ENCODE measurements at regions not wholly inside any gene's neighbourhood (a gene's known extent, or its start where the extent isn't known, plus 50 kb on each side); places are given as distances from the start of the nearest gene placed in this dataset.

GRCh38 chr2:122935506-122935905 is 1089.6 kb upstream of the CNTNAP5 start:
- no peak for DNase-seq

DNA sequence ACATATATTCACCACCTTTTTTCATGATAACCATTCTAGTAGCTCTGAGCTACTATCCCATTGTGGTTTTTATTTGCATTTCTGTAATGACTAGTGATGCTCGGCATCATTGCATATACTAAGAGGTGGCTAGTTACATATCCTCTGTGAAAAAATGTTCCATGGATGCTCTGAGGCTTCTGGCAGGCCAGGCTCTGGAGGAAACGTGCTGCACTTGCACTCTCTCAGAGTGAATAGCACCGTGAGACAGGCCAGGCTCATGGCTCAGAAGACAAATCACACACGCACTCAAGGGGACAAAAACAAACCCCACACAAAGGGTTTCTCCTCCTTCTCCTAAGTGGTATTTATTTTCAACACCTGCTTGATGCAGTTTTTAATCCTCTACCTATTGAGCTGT is 1085.3 kb upstream of the CNTNAP5 start:
- no peak for DNase-seq

GRCh38 chr2:122949523-122949922 is 1075.6 kb upstream of the CNTNAP5 start:
- no peak for DNase-seq

DNA sequence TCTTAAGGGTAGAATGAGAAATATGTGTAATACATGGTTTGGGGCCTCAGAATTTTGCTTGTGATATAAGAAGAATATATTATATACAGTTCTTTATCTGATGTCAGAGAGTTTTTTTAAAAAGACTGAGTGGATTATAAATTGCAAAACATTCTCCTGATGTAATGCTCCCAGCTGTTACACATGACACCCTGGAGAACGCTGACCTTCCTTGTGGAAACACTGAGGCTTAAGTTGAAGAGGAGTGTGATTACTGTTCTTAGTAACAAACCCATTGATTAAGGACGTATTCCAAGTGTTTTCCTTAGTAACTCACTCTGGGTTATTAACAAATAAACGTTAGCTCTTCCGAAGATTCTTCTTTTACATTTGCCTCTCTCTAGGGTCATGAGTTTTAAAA is 1069.3 kb upstream of the CNTNAP5 start:
- DNase-seq, result peak; percentile 6

DNA sequence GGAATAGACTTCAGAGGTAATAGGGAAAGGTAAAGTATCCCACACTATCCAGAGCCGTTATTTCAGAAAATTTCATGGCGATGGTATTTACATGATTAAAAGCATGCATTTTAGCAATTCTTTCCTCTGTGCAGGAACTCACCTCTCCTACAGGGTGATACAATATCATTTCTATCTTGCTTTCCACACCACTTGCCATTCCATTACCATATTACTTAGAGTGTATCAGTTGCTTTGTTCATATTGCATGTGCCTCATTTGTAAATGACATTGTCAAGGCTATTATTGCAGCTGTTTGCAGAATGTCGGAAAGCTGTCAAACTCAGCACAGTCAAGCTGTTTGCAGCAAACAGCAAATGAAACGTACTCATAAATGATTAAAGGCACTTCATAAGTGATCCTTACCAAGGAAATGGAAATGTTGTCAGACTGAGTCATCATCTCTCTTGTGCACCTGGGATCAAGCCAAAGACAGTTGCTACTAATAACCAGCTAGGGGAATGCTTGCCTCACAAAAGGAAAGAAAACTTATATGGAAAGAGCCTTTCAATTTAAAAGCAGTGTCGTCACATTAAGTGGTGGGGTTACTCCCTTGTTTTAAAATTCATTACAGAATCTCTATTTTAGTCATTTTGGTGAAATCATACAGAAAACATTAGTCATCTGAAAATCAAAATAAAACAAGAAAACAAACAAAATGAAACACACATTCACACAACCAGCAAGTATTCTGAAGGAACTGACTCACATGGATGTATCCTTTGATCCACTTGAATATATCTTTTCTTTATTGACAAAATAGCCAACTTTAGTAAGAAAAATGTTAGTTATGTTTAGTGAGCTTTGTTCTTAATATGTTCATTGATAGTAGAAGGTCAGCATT is 1064.1 kb upstream of the CNTNAP5 start:
- DNase-seq, result peak; percentile 63

- DNase-seq, result no peak
Measured at GRCh38 chr2:122966461-122966860, 1058.6 kb upstream of the CNTNAP5 start.

GRCh38 chr2:122977580-122977979 is 1047.5 kb upstream of the CNTNAP5 start:
- no peak for DNase-seq

DNA sequence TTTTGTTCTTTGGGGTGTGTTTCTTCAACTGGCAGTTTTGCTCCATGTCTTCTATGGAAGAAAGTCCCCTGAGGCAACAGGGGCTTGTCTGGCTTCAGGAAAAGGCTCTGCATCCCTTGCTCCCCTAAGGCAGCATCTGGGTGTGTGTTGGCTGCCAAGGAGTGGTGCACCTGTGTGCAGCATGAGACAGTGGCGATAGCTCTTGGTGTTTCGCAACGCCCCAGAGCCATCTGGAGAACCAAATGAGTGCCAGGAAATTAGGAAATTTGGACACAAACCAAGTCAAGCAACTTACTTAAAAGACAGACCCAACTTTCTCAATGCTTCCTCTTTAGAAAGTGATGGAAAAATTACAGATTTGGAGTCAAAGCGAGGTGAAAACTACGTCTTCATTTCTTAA is 1044.4 kb upstream of the CNTNAP5 start:
- DNase-seq, result peak; percentile 8

GRCh38 chr2:122982936-122983335 is 1042.2 kb upstream of the CNTNAP5 start:
- DNase-seq, result no peak

DNA sequence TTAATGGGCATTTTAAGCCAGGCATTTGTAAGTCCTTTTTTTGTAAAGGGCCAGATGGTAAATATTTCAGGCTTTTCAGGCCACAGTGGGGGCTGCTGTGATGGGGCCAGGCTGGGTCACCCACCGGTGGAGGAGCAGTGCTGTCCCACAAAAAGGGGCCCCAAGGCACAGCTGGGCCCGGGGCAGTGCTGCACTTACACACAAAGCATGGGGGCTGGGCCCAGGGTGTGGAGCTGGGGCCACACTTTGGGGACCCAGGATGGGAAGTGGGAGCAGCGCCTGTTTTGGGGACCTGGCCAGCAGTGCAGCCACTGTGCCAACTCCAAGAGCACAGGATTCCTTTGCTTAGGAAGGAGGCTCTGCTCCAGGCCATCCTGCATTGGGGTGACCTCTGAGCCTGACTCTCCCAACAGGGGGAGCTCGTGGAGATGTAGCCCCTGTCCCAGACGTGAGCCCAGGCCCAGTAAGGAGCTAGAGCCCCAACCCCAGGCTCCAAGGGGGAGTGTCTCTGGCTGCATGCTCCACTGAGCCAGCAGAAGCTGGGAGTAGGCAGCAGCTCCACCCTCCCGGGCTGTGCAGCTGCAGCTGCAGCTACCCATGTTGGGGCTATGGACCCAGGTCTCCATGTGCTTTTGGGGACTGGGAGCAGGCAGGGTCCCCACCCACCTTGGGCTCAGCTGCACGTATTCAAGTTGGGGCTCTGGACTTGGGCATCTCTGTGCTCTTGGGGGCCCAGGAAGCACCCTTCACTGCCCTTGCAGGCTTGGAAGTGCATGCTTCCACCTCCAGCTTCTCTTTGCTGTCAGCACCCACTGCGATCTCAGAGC is 1036.5 kb upstream of the CNTNAP5 start:
- DNase-seq, result no peak

DNA sequence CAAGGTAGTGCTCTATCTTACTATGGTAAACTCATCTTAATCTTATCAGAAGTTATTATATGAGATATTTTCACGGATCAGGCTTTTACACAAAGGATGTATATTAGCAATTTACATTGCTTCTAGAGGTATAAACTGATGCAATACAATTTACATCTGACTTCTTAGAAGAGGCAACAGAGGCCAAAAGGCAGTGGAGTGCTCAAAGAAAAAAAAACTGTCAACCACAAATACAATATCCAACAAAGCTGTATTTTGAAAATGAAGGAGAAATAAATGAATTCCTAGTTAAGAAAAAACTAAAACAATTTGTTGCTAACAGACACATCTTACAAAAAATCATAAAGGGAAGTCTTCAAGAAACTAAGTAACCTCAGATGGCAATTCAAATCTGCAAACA is 1031.5 kb upstream of the CNTNAP5 start:
- no peak for DNase-seq

- DNase-seq, result no peak
Measured at GRCh38 chr2:122999258-122999657, 1025.8 kb upstream of the CNTNAP5 start.

GRCh38 chr2:122999821-123000220 is 1025.3 kb upstream of the CNTNAP5 start:
- DNase-seq, result no peak

DNA sequence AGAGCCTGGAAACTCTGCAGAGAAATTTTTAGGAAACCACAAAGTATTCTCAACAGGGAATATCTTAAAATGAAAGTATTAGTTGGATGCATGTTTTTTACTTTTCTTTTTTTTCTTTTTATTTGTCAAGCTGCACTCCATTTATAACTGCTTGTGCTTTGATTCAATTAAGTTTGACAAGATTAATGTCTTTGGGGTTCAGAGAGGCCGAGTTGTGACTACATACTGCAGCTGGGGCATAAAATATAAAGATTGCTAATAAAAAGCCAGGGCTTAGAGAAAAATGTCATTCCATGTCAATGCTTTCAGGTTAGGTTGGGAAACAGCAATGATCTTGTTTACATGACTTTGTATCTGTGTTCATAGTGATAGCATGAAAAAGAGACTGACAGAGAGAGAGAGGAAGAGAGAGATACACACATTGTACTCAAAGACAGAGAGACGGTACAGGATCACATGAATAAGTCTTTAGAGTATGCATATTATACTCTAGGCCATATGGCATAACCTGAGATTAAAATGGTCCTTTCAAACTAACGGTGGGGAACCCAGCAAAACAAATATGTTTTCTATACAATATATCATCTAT is 1022.3 kb upstream of the CNTNAP5 start:
- no peak for DNase-seq

DNA sequence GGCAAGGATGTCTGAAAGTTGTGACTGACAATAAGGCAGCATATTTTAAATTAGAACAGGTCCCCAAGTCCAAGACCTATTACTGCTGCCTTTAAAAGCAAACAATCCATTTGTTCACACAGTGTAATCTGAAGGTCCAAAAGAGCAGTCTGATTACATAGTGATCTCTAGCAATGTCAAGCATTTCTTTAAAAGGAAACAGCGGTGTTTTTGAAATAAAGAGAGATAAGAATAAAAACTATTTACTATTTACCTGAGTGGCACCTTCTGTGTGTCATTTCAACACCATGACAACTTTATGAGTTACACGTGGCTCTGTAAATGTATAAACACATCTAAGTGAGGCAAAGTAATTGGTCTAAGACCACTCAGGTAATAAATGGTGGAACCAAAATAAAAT is 1009.9 kb upstream of the CNTNAP5 start:
- no peak for DNase-seq

GRCh38 chr2:123035541-123035940 is 989.5 kb upstream of the CNTNAP5 start:
- no peak for DNase-seq

DNA sequence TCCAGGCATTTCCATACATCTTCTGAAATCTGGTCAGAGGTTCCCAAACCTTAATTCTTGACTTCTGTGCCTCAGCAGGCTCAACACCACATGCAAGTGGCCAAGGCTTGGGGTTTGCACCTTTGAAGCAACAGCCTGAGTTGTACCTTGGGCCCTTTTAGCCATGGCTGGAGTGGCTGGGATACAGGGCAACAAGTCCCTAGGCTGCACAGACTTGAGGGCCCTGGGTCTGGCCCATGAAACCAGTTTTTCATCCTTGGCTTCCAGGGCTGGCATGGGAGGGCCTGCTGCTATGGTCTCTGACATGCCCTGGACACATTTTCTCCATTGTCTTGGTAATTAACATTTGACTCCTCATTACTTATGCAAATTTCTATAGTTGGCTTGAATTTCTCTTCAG is 988.8 kb upstream of the CNTNAP5 start:
- DNase-seq, result no peak

- DNase-seq, result no peak
Measured at GRCh38 chr2:123040506-123040905, 984.6 kb upstream of the CNTNAP5 start.

DNA sequence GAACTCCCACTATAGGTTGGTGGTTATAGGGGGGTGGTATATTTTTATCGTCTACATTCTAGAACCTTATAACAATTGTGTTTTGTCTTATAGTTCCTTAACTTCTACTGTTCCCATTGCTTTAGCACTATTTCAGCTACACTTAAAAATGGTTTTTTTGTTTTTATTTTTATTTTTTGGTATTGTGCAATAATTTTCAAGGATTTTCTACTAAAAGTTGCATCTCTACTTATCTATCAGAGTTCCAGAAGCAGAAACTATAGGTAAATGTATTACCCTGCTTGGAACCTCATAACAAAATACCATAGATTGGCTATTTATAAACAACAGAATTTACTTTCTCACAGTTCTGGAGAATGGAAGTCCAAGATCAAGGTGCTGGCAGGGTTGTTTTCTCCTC is 981.6 kb upstream of the CNTNAP5 start:
- DNase-seq, result no peak

DNA sequence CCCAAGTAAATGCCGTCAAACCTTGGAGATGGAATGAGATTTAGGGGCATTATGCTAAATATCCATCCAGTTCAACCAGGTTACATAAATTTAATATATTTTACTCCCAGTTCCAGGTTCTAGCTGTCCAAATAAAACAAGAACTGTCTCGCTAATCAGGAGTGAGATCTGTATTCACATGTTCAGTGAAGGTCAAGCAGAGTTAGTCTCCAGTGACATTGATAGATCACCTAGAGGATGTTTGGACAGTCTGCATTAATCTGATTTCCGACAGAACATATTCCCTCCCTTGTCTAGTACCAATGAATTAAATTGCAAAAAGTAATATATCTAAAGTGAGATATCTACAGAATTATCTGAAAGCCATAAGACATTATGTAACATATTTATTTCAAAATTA is 979.4 kb upstream of the CNTNAP5 start:
- DNase-seq, result no peak

DNA sequence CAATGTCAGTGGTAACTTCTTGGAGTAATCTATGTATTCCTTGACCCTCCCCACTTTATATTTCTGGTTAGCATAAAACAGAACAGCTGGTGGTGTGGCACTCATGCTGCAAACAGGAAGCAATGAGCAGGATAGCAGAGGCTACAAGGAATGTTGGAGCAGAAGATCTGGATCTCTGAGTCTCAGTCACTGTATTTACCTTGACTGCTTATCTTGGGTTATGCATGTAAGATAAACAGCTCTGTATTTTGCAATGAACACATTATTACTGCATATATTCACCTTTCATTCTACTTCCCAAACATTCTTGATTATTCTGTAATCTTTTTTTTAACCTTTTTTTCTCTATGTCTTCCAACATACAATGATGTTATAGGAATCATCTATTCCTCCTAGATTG is 977.9 kb upstream of the CNTNAP5 start:
- no peak for DNase-seq

DNA sequence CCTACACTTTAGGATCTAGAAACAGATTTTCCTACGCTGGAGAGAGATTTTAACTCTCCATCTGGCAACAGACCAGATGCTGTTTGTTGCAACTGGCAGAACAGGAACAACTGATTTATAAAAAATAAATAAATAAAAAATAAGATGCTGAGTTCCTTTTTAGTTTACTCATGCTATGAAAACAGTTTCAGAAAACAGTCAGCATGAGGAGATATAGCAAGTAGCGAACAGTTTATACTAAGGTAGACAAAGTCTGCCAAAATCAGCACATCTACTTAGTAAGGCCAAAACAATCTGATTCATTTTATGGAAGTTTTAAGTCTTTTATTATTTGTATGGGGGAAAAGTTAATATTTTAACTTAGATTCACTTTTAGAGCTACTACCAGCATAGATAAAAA is 974.0 kb upstream of the CNTNAP5 start:
- DNase-seq, result no peak

GRCh38 chr2:123061534-123061933 is 963.6 kb upstream of the CNTNAP5 start:
- DNase-seq, result no peak

GRCh38 chr2:123073371-123073770 is 951.7 kb upstream of the CNTNAP5 start:
- no peak for DNase-seq
